ENCODE measurements at regions not wholly inside any gene's neighbourhood (a gene's known extent, or its start where the extent isn't known, plus 50 kb on each side); places are given as distances from the start of the nearest gene placed in this dataset.

- no peak overlapping the region for H3K4me3 ChIP-seq
- no peak overlapping the region for H3K27ac ChIP-seq (replicated peaks in 1 of 4)
- peaks cover 0 to 9% (median 9%) of the 10 kb centered on the region in 4 donors for H3K4me1 ChIP-seq
- no peaks in the 10 kb centered on the region for H3K27me3 ChIP-seq
- H3K36me3 ChIP-seq: no peaks in the 10 kb centered on the region
- peaks cover 0 to 7% (median 0%) of the 10 kb centered on the region in 4 donors for H3K9me3 ChIP-seq
- TF ChIP-seq POLR2AphosphoS5 (IDR thresholded peaks at IDR 0.05) (no peak), POLR2A (IDR thresholded peaks at IDR 0.05; ENCODE audit: low read depth) (no peak), CTCF (IDR thresholded peaks at IDR 0.05) (no peak), EP300 (IDR thresholded peaks at IDR 0.05) (no peak)
- no peak for DNase-seq (ENCODE audit: extremely low spot score)
- intact Hi-C loops (cut with DNase I): no loop called here
- WGBS: 82% methylated on average over 4 of the region's 4 CpGs
Observed at GRCh38 chr18:22640281-22640842, 222.6 kb upstream of the CTAGE1 start.

GRCh38 chr18:22641958-22642357, 224.2 kb upstream of the CTAGE1 start:
- no peak overlapping the region for H3K4me3 ChIP-seq
- TF ChIP-seq CTCF (IDR thresholded peaks at IDR 0.05) (no peak), POLR2A (IDR thresholded peaks at IDR 0.05; ENCODE audit: low read depth) (no peak), POLR2AphosphoS5 (IDR thresholded peaks at IDR 0.05) (no peak), EP300 (IDR thresholded peaks at IDR 0.05) (no peak)
- H3K4me1 ChIP-seq: peaks cover 0 to 12% (median 9%) of the 10 kb centered on the region in 4 donors
- 62% methylated on average over 4 of the region's 4 CpGs for WGBS
- no peak for DNase-seq (ENCODE audit: extremely low spot score)
- H3K27ac ChIP-seq (replicated peaks in 1 of 4): no peak overlapping the region
- no peaks in the 10 kb centered on the region for H3K36me3 ChIP-seq
- H3K27me3 ChIP-seq: no peaks in the 10 kb centered on the region
- H3K9me3 ChIP-seq: peaks cover 0 to 6% (median 0%) of the 10 kb centered on the region in 4 donors
- intact Hi-C loops (cut with DNase I): no loop called here

- TF ChIP-seq POLR2A (IDR thresholded peaks at IDR 0.05; ENCODE audit: low read depth) (no peak), CTCF (IDR thresholded peaks at IDR 0.05) (no peak)
- H3K4me3 ChIP-seq: no peak overlapping the region
- no peaks in the 10 kb centered on the region for H3K9me3 ChIP-seq
- H3K36me3 ChIP-seq: no peaks in the 10 kb centered on the region
- H3K27ac ChIP-seq (replicated peaks in 1 of 4): no peak overlapping the region
- no peak for DNase-seq (ENCODE audit: extremely low spot score)
- H3K27me3 ChIP-seq: no peaks in the 10 kb centered on the region
- 91% methylated on average over 2 of the region's 2 CpGs for WGBS
- H3K4me1 ChIP-seq: peaks cover 0 to 12% (median 9%) of the 10 kb centered on the region in 4 donors
- intact Hi-C loops (cut with DNase I): no loop called here
Observed at GRCh38 chr18:22643731-22644130, 226.0 kb upstream of the CTAGE1 start.

- TF ChIP-seq POLR2A (IDR thresholded peaks at IDR 0.05; ENCODE audit: low read depth) (no peak), POLR2AphosphoS5 (IDR thresholded peaks at IDR 0.05) (no peak), EP300 (IDR thresholded peaks at IDR 0.05) (no peak), CTCF (IDR thresholded peaks at IDR 0.05) (no peak)
- H3K27me3 ChIP-seq: no peaks in the 10 kb centered on the region
- intact Hi-C loops (cut with DNase I): no loop called here
- H3K27ac ChIP-seq (replicated peaks in 1 of 4): no peak overlapping the region
- H3K36me3 ChIP-seq: no peaks in the 10 kb centered on the region
- no peak overlapping the region for H3K4me3 ChIP-seq
- H3K4me1 ChIP-seq: peaks cover 0 to 3% (median under 1%) of the 10 kb centered on the region in 4 donors
- DNase-seq (ENCODE audit: extremely low spot score): no peak
- peaks cover 0 to 6% (median 3%) of the 10 kb centered on the region in 4 donors for H3K9me3 ChIP-seq
Observed at GRCh38 chr18:22650247-22650646, 232.5 kb upstream of the CTAGE1 start.

- intact Hi-C loops (cut with DNase I): no loop called here
- H3K9me3 ChIP-seq: peaks cover 0 to 26% (median 5%) of the 10 kb centered on the region in 4 donors
- no peaks in the 10 kb centered on the region for H3K4me1 ChIP-seq
- TF ChIP-seq POLR2AphosphoS5 (IDR thresholded peaks at IDR 0.05) (no peak), POLR2A (IDR thresholded peaks at IDR 0.05; ENCODE audit: low read depth) (no peak), EP300 (IDR thresholded peaks at IDR 0.05) (no peak), CTCF (IDR thresholded peaks at IDR 0.05) (no peak)
- H3K27me3 ChIP-seq: no peaks in the 10 kb centered on the region
- 71% methylated on average over 1 of the region's 1 CpG for WGBS
- no peak for DNase-seq (ENCODE audit: extremely low spot score)
- H3K36me3 ChIP-seq: no peaks in the 10 kb centered on the region
- no peak overlapping the region for H3K4me3 ChIP-seq
- no peak overlapping the region for H3K27ac ChIP-seq (replicated peaks in 1 of 4)
Observed at GRCh38 chr18:22657619-22658018, 239.9 kb upstream of the CTAGE1 start.
